Astrocyte of the spinal cord (primary cell): ENCODE measurements at regions not wholly inside any gene's neighbourhood (a gene's known extent, or its start where the extent isn't known, plus 50 kb on each side); places are given as distances from the start of the nearest gene placed in this dataset.

Experiments used
- DNase-seq: peaks from one replicate; pipeline ENCODE4 v3.0.0; 2011; ENCODE audit warnings: low read depth, low spot score
- H3K4me3 ChIP-seq: 2 replicates; pipeline ENCODE4 v1.5.1; 2011; ENCODE audit warnings: low read depth, mild to moderate bottlenecking, low read length, moderate library complexity
- CTCF ChIP-seq: IDR thresholded peaks from 2 replicates; pipeline ENCODE4 v1.5.1; 2012; ENCODE audit warnings: low read depth, mild to moderate bottlenecking, low read length, inconsistent platforms
- in situ Hi-C: cut with HindIII; loops from 2 replicates; pipeline ENCODE4 v1.10.0; 2017; ENCODE audit warnings: low sequenced_read_pairs

DNA sequence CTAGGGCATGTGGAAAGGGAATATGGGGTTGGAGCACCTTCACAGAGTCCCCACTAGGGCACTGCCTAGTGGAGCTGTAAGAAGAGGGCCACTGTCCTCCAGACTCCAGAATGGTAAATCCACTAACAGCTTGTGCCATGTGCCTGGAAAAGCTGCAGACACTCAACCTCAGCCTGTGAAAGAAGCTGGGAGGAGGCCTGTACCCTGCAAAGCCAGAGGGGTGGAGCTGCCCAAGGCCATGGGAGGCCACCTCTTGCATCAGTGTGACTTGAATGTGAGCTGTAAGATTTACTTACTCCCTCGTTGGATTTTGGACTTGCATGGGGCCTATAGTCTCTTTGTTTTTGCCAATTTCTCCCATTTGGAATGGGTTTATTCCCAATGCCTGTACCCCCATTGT is 705.2 kb upstream of the ROBO1 start:
- no peak for TF ChIP-seq CTCF
- DNase-seq: no peak
- H3K4me3 ChIP-seq: no peak overlapping the region
- in situ Hi-C loops: no loop called here

DNA sequence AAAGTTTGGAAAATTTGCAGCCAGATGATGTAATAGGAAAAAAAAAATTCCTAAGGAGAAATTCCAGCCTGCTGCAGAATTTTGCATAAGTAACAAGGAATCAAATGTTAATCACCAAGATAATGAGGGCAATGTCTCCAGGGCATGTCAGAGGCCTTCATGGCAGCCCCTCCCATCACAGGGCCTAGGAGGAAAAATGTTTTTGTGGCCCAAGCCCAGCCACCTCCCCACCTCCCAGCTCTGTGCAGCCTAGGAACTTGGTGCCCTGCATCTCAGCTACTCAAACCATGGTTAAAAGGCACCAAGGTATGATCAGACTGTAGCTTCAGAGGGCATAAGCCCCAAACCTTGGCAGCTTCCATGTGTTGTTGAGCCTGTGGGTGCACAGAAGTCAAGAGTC is 704.7 kb upstream of the ROBO1 start:
- in situ Hi-C loops: no loop called here
- TF ChIP-seq CTCF: no peak
- H3K4me3 ChIP-seq: no peak overlapping the region
- DNase-seq: no peak

- TF ChIP-seq CTCF: no peak
- in situ Hi-C loops: no loop called here
- DNase-seq: no peak
- no peak overlapping the region for H3K4me3 ChIP-seq
Measured at GRCh38 chr3:80470433-80470832, 702.6 kb upstream of the ROBO1 start.

GRCh38 chr3:80465746-80466145 is 697.9 kb upstream of the ROBO1 start:
- no peak for TF ChIP-seq CTCF
- no peak for DNase-seq
- H3K4me3 ChIP-seq: no peak overlapping the region
- in situ Hi-C loops: no loop called here

DNA sequence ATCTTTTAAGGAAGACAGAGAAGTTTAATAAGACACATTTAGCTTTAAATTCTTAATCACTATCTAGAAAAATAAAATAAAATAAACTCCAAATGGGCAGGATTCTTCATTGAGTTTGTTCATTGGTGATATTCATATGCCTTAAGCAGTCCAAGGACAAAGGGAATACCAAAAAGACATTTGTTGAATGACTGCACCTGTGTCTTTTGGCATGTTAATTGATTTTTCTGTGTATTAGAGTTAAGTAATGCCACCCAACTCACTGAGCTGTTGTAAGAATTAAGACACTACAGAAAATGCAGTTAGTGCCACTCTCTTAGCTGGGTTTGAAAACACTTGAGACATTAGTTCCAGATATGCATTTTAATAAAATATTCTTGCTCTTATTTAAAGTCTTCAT is 683.6 kb upstream of the ROBO1 start:
- no peak for TF ChIP-seq CTCF
- no peak overlapping the region for H3K4me3 ChIP-seq
- in situ Hi-C loops: no loop called here
- no peak for DNase-seq

DNA sequence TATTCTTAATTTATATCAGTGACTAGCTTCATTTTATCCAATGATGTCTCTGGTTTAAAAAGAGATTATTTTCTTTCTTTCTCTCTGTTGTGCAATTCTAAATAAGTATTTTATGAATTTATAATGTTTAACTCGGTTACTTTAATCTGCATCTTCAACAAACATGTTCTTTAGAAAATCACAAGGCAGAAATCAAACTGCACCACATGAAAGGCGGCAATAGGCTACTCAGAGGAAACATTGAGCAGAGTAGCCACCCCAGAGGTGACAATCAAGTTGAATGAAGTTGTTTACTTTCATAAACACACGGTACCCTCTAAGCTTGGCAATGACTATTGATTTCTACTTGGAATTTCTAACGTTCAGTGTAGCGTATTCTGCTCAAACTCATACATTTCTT is 677.8 kb upstream of the ROBO1 start:
- in situ Hi-C loops: no loop called here
- no peak for DNase-seq
- TF ChIP-seq CTCF: no peak
- H3K4me3 ChIP-seq: no peak overlapping the region

DNA sequence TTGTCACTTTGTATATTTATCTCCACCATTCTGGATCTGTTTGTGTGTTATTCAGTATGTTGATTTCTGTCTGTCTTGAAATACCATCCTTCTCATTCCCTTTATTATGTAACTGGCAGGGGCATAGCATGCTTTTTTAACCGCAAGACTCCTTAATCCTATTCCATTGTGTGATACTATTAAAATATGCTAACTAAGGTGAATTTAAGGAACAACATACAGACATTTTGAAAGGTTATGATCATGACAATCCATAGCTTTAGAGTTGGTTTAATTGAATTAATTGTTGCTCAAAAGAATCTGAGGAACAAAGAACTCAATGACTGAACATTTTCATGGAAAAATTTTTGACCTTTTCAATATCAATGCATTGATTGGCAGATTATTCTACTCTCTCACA is 677.3 kb upstream of the ROBO1 start:
- no peak for TF ChIP-seq CTCF
- in situ Hi-C loops: no loop called here
- H3K4me3 ChIP-seq: no peak overlapping the region
- DNase-seq: no peak
